Liver (tissue), 7 donors: ENCODE measurements at regions not wholly inside any gene's neighbourhood (a gene's known extent, or its start where the extent isn't known, plus 50 kb on each side); places are given as distances from the start of the nearest gene placed in this dataset.
A peak's percentile ranks its signal among the peaks of the same experiment; 100 is the strongest.

Experiments
- DNase-seq: peaks from one replicate; pipeline ENCODE4 v3.0.0-alpha.2; 2017; ENCODE audit warnings: low spot score
- H3K27ac ChIP-seq, 2 donors: one replicate each; pipeline ENCODE4 v1.7.0; 2013; ENCODE audit warnings: inconsistent platforms in 2 of 2, low read length in 2 of 2, control low read depth in 1 of 2, low read depth in 1 of 2, mild to moderate bottlenecking in 1 of 2
- H3K27me3 ChIP-seq, 4 donors: one replicate each; pipeline versions ENCODE4 v1.6.1 to v1.7.0; 2013; ENCODE audit warnings: low read length in 3 of 4, inconsistent platforms in 1 of 4, mild to moderate bottlenecking in 1 of 4, moderate library complexity in 1 of 4; ENCODE audit not compliant: control insufficient read depth in 4 of 4, insufficient read depth in 4 of 4
- H3K36me3 ChIP-seq, 4 donors: one replicate each; pipeline versions ENCODE4 v1.6.1 to v1.7.0; 2013; ENCODE audit warnings: low read length in 3 of 4, mild to moderate bottlenecking in 3 of 4, low read depth in 1 of 4, moderate library complexity in 1 of 4; ENCODE audit not compliant: control insufficient read depth in 4 of 4, insufficient read depth in 3 of 4
- H3K4me1 ChIP-seq, 4 donors: one replicate each; pipeline versions ENCODE4 v1.6.1 to v1.7.0; 2013; ENCODE audit warnings: low read length in 3 of 4, mild to moderate bottlenecking in 3 of 4, moderate library complexity in 1 of 4; ENCODE audit not compliant: control insufficient read depth in 4 of 4, insufficient read depth in 4 of 4
- H3K4me3 ChIP-seq, 3 donors: one replicate each; pipeline versions ENCODE4 v1.6.1 to v1.7.0; 2013; ENCODE audit warnings: low read length in 3 of 3, control low read depth in 1 of 3, low read depth in 1 of 3, mild to moderate bottlenecking in 1 of 3
- H3K9ac ChIP-seq, 2 donors: one replicate each; pipeline ENCODE4 v1.7.0; 2013; ENCODE audit warnings: low read length in 2 of 2, mild to moderate bottlenecking in 2 of 2, moderate library complexity in 2 of 2, control low read depth in 1 of 2, low read depth in 1 of 2
- H3K9me3 ChIP-seq, 4 donors: one replicate each; pipeline versions ENCODE4 v1.6.1 to v1.7.0; 2013; ENCODE audit warnings: low read length in 3 of 4; ENCODE audit not compliant: control insufficient read depth in 4 of 4
- EGR1 ChIP-seq, 2 donors: IDR thresholded peaks; 2 replicates each; pipeline ENCODE4 v1.6.1; 2016 to 2018; ENCODE audit warnings: antibody characterized with exemption in 2 of 2, low read depth in 2 of 2
- FOXA1 ChIP-seq: IDR thresholded peaks from 2 replicates; pipeline ENCODE4 v1.6.1; 2016; ENCODE audit warnings: antibody characterized with exemption
- FOXA2 ChIP-seq: IDR thresholded peaks from 2 replicates; pipeline ENCODE4 v1.6.1; 2016; ENCODE audit warnings: antibody characterized with exemption
- GABPA ChIP-seq, 2 donors: IDR thresholded peaks in 1 of 2; conservative IDR thresholded peaks in 1 of 2; 2 replicates each; pipeline ENCODE4 v1.6.1; 2016; ENCODE audit warnings: antibody characterized with exemption in 2 of 2, mild to moderate bottlenecking in 1 of 2, moderate library complexity in 1 of 2
- HNF4A ChIP-seq, 2 donors: conservative IDR thresholded peaks; 2 replicates each; pipeline ENCODE4 v1.6.1; 2016; ENCODE audit warnings: antibody characterized with exemption in 2 of 2, mild to moderate bottlenecking in 2 of 2
- HNF4G ChIP-seq: IDR thresholded peaks from 2 replicates; pipeline ENCODE4 v1.6.1; 2016; ENCODE audit warnings: antibody characterized with exemption
- JUND ChIP-seq, 2 donors: IDR thresholded peaks; 2 replicates each; pipeline ENCODE4 v1.6.1; 2016; ENCODE audit warnings: antibody characterized with exemption in 2 of 2
- MAX ChIP-seq: IDR thresholded peaks from 2 replicates; pipeline ENCODE4 v1.6.1; 2016; ENCODE audit warnings: antibody characterized with exemption
- NR2F2 ChIP-seq: IDR thresholded peaks from 2 replicates; pipeline ENCODE4 v1.6.1; 2016; ENCODE audit warnings: antibody characterized with exemption
- RAD21 ChIP-seq, 2 donors: IDR thresholded peaks; 2 replicates each; pipeline ENCODE4 v1.6.1; 2016; ENCODE audit warnings: antibody characterized with exemption in 2 of 2, mild to moderate bottlenecking in 2 of 2
- REST ChIP-seq: IDR thresholded peaks from 2 replicates; pipeline ENCODE4 v1.6.1; 2016; ENCODE audit warnings: antibody characterized with exemption, mild to moderate bottlenecking
- SP1 ChIP-seq: IDR thresholded peaks from 2 replicates; pipeline ENCODE4 v1.6.1; 2018; ENCODE audit warnings: antibody characterized with exemption, mild to moderate bottlenecking
- ZBTB33 ChIP-seq: IDR thresholded peaks from 2 replicates; pipeline ENCODE4 v1.6.1; 2016; ENCODE audit warnings: antibody characterized with exemption
- WGBS: extraction: QIAGEN DNeasy Blood & Tissue Kit; methylation state at CpG from one replicate; pipeline ENCODE4 v1.1.7; 2013; 5-methylcytosine and 5-hydroxymethylcytosine counted together
- donor health status: healthy.
- donor health status: healthy.
- donor health status: healthy.
- donor health status: healthy.

- DNase-seq = no peak
- 87% methylated on average over 2 of the region's 2 CpGs for WGBS
- Histone ChIP-seq H3K27me3 (no peaks in the 10 kb centered on the region), H3K4me1 (peaks cover 0 to 17% (median 7%) of the 10 kb centered on the region in 4 donors), H3K9me3 (no peaks in the 10 kb centered on the region), H3K36me3 (no peaks in the 10 kb centered on the region), H3K27ac (no peak overlapping the region), H3K9ac (no peak overlapping the region), H3K4me3 (no peak overlapping the region)
- TF ChIP-seq RAD21 (IDR thresholded peaks at IDR 0.05) (no peak), REST (no peak), HNF4G (no peak), EGR1 (IDR thresholded peaks at IDR 0.05; ENCODE audit: low read depth in 2 of 2) (no peak), ZBTB33 (no peak), FOXA1 (no peak), GABPA (IDR thresholded peaks at IDR 0.05 in 1 of 2, conservative IDR thresholded peaks at IDR 0.05 in 1 of 2) (no peak), NR2F2 (no peak), MAX (no peak), FOXA2 (no peak), SP1 (no peak), JUND (IDR thresholded peaks at IDR 0.05) (no peak), HNF4A (conservative IDR thresholded peaks at IDR 0.05) (no peak)
Observed at GRCh38 chr5:72558383-72558782, 51.2 kb upstream of the ZNF366 start.

- TF ChIP-seq MAX (no peak), HNF4G (no peak), NR2F2 (peak; percentile 2), RAD21 (IDR thresholded peaks at IDR 0.05) (no peak)
- no peaks in the 10 kb centered on the region for H3K9me3 ChIP-seq
- no peaks in the 10 kb centered on the region for H3K36me3 ChIP-seq
- H3K9ac ChIP-seq = no peak overlapping the region
- no peak overlapping the region for H3K4me3 ChIP-seq
- DNase-seq = no peak
- peak overlapping the region in 1 of 2 donors; percentile 60 for H3K27ac ChIP-seq
- no peaks in the 10 kb centered on the region for H3K27me3 ChIP-seq
- H3K4me1 ChIP-seq = peaks cover 0 to 17% (median 7%) of the 10 kb centered on the region in 4 donors
- WGBS = 82% methylated on average over 11 of the region's 11 CpGs
Observed at GRCh38 chr5:72558046-72558336, 50.8 kb upstream of the ZNF366 start.
